ENCODE measurements at regions not wholly inside any gene's neighbourhood (a gene's known extent, or its start where the extent isn't known, plus 50 kb on each side); places are given as distances from the start of the nearest gene placed in this dataset.
A peak's percentile ranks its signal among the peaks of the same experiment; 100 is the strongest.

- no peak overlapping the region for H3K27ac ChIP-seq
- peaks cover 30% of the 10 kb centered on the region for H3K9me3 ChIP-seq (replicated peaks)
- peaks cover 4% of the 10 kb centered on the region for H3K4me1 ChIP-seq
- H3K4me3 ChIP-seq, result no peak overlapping the region
- DNase-seq, result no peak
- H3K36me3 ChIP-seq, result no peaks in the 10 kb centered on the region
- no peaks in the 10 kb centered on the region for H3K27me3 ChIP-seq
Observed at GRCh38 chr9:118630079-118630478, 739.2 kb downstream of the BRINP1 start.

DNA sequence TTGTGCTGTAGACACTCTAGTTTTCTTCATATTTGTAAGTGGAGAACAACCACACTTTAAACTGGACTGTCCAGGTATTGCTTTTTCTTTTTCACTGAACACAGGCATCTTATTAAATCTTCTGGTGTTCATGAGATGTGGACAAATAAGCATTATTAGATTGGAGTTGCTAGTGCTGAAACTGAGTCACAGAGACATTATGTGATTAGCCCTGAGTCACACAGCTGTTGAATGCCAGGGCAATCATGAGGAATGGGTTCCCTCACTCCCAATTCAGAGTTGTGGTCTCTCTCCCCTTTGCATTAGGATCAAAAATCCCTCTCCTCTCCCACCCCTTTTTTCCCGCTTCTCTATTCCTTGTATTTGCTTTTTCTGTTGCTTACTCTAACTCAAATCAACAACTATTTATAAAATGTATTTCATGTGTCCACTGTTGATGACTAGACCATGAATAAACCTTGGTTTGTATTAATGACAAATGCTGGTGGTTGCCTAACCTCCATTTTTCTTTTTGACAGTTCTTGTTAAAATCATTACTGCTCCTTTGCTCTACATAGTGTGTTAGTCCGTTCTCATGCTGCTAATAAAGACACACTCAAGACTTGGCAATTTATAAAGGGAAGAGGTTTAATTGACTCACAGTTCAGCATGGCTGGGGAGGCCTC is 738.2 kb downstream of the BRINP1 start:
- Histone ChIP-seq H3K27ac (no peak overlapping the region), H3K4me1 (peaks cover 12% of the 10 kb centered on the region), H3K27me3 (no peaks in the 10 kb centered on the region), H3K4me3 (no peak overlapping the region), H3K36me3 (no peaks in the 10 kb centered on the region), H3K9me3 (replicated peaks) (peaks cover 26% of the 10 kb centered on the region)
- DNase-seq, result no peak

DNA sequence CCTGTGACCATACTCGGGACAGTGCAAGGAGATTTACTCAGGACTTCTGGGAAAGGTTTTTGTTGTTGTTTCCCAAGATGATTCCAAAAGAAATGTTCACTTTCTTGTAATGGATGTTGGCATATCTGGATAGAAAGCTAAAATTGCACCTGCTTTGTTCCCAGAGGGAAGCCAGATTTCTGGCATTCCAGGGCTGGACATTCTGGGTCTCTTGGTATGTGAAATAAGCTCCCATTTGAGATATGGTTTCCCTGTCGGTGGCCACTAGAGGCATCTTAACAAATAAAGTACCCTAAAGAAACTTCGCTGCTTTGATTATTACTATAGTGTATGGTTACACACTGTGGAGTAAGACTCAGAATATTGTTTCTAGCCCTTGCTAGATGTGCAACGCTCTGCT is 737.3 kb downstream of the BRINP1 start:
- Histone ChIP-seq H3K4me3 (no peak overlapping the region), H3K27me3 (no peaks in the 10 kb centered on the region), H3K36me3 (no peaks in the 10 kb centered on the region), H3K9me3 (replicated peaks) (peaks cover 23% of the 10 kb centered on the region), H3K4me1 (peaks cover 19% of the 10 kb centered on the region), H3K27ac (no peak overlapping the region)
- no peak for DNase-seq

- no peak overlapping the region for H3K4me3 ChIP-seq
- peaks cover 35% of the 10 kb centered on the region for H3K4me1 ChIP-seq
- no peaks in the 10 kb centered on the region for H3K36me3 ChIP-seq
- H3K9me3 ChIP-seq (replicated peaks), result peaks cover 40% of the 10 kb centered on the region
- H3K27ac ChIP-seq, result no peak overlapping the region
- no peaks in the 10 kb centered on the region for H3K27me3 ChIP-seq
- no peak for DNase-seq
Observed at GRCh38 chr9:118635416-118635815, 733.8 kb downstream of the BRINP1 start.

GRCh38 chr9:118637681-118638080 is 731.6 kb downstream of the BRINP1 start:
- Histone ChIP-seq H3K4me3 (no peak overlapping the region), H3K36me3 (no peaks in the 10 kb centered on the region), H3K27me3 (no peaks in the 10 kb centered on the region), H3K9me3 (replicated peaks) (peaks cover 33% of the 10 kb centered on the region), H3K27ac (peak overlapping the region; percentile 76), H3K4me1 (peaks cover 48% of the 10 kb centered on the region)
- peak; percentile 12 to 59 for DNase-seq

- Histone ChIP-seq H3K4me1 (peaks cover 52% of the 10 kb centered on the region), H3K27ac (no peak overlapping the region), H3K9me3 (replicated peaks) (peaks cover 23% of the 10 kb centered on the region), H3K27me3 (no peaks in the 10 kb centered on the region), H3K36me3 (no peaks in the 10 kb centered on the region), H3K4me3 (no peak overlapping the region)
- peak in 1 of 2 experiments; percentile 47 for DNase-seq
Observed at GRCh38 chr9:118640836-118641560, 728.2 kb downstream of the BRINP1 start.

- Histone ChIP-seq H3K27me3 (no peaks in the 10 kb centered on the region), H3K9me3 (replicated peaks) (peaks cover 30% of the 10 kb centered on the region), H3K4me3 (0 out of 2 replicates have a peak overlapping the region, but pooled peaks have one; percentile 1), H3K4me1 (peaks cover 34% of the 10 kb centered on the region), H3K36me3 (no peaks in the 10 kb centered on the region), H3K27ac (peak overlapping the region; percentile 95)
- peak; percentile 96 to 98 for DNase-seq
Observed at GRCh38 chr9:118643118-118643517, 726.1 kb downstream of the BRINP1 start.

DNA sequence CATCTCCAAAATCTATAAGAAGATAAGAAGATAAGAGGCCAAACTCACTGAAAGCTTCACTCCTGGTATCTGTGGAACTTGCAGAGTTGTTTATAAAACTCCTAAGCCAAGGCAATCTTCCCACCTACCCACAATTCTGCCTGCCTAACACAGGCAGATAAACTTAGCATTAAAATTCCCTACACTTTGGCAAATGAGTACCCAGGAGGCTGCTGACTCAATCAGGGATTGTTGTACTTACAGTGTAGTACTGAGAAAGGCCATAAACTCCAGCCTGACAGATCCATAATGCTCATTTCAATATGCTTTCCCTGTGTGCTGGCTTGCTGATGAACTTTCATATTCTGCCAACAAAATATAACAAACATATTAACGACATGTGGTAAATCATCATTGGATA is 725.2 kb downstream of the BRINP1 start:
- Histone ChIP-seq H3K9me3 (replicated peaks) (peaks cover 21% of the 10 kb centered on the region), H3K4me3 (no peak overlapping the region), H3K36me3 (no peaks in the 10 kb centered on the region), H3K4me1 (peaks cover 29% of the 10 kb centered on the region), H3K27ac (peak overlapping the region; percentile 95), H3K27me3 (no peaks in the 10 kb centered on the region)
- DNase-seq, result peak in 1 of 2 experiments; percentile 27

DNA sequence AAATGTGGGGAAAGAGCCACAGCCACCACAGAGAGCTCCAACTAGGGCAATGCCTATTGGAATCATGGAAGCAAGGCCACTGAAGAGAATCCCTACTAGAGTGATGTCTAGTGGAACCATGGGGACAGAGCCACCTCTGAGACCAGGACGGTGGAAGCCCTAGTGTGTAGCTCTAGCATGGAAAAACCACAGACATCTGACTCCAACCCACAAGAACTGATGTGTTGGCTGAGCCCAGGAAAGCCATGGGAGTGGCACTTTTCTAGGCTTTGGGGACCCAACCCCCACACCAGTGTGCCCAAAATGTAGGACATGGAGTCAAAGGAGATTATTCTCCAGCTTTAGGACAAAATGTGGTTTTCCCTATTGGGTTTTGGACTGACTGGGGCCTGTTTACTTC is 721.9 kb downstream of the BRINP1 start:
- Histone ChIP-seq H3K9me3 (replicated peaks) (peaks cover 13% of the 10 kb centered on the region), H3K4me1 (peaks cover 22% of the 10 kb centered on the region), H3K27me3 (no peaks in the 10 kb centered on the region), H3K27ac (no peak overlapping the region), H3K36me3 (no peaks in the 10 kb centered on the region), H3K4me3 (no peak overlapping the region)
- DNase-seq, result no peak

DNA sequence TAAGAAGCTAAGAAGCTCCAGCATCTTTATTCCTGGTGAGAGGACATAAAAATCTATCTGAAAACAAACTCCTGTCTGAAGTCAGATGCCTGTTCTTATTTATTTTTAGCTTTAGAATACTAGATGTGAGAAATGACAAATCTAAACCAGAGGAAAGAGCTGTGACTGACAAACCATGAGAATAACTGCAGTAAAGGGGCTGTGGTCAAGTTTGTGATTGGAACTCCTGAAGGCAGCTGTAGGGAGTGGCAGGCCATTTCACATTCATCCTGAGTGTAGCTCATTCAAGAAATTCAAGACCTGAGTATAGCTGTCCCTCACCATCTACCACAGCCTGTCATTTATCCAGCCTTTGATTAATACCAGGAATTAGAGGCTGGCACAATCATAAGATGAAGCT is 718.8 kb downstream of the BRINP1 start:
- Histone ChIP-seq H3K36me3 (no peaks in the 10 kb centered on the region), H3K9me3 (replicated peaks) (peaks cover 12% of the 10 kb centered on the region), H3K4me1 (peaks cover 12% of the 10 kb centered on the region), H3K27me3 (no peaks in the 10 kb centered on the region), H3K27ac (no peak overlapping the region), H3K4me3 (no peak overlapping the region)
- no peak for DNase-seq

DNA sequence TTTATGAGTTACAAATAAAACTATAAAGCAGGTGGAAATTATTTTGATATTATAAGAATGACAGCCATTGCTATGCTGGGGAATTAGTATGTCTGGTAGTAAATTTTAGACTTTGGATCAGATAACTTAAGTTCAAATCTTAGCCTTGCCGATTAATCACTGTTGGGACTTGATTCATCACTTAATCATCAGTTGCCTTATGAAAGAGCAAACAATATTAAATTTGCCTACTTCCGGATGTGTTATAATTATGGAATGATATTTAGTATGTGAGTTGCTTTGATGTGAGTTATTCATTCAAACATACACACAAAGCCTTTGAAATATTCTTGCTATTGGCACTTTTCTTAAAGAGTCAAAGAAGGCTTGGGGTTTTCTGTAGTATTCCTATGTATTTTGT is 717.7 kb downstream of the BRINP1 start:
- H3K9me3 ChIP-seq (replicated peaks), result peaks cover 2% of the 10 kb centered on the region
- no peak for DNase-seq
- H3K4me1 ChIP-seq, result peaks cover 12% of the 10 kb centered on the region
- H3K27me3 ChIP-seq, result no peaks in the 10 kb centered on the region
- no peaks in the 10 kb centered on the region for H3K36me3 ChIP-seq
- no peak overlapping the region for H3K27ac ChIP-seq
- no peak overlapping the region for H3K4me3 ChIP-seq

DNA sequence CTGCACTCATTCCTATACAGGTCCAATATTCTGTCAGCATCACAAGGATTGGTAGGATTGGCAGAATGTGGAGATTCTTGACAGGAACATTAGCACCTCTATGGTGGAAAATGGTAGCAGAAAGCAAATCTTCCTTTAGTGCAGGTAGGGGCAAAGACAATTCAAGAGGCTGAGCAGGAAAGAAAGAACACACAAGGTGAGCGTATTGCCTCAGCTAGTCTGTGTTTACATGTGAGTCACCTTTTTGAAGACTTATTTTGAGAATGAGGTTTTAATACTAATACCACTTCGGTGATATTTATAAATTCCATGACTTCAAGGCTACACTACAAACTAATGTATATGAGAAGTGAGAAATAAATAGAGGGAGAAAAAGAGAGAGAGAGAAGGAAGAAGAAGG is 717.0 kb downstream of the BRINP1 start:
- no peak for DNase-seq
- Histone ChIP-seq H3K4me3 (no peak overlapping the region), H3K36me3 (no peaks in the 10 kb centered on the region), H3K9me3 (replicated peaks) (no peaks in the 10 kb centered on the region), H3K4me1 (peaks cover 12% of the 10 kb centered on the region), H3K27me3 (no peaks in the 10 kb centered on the region), H3K27ac (no peak overlapping the region)

DNA sequence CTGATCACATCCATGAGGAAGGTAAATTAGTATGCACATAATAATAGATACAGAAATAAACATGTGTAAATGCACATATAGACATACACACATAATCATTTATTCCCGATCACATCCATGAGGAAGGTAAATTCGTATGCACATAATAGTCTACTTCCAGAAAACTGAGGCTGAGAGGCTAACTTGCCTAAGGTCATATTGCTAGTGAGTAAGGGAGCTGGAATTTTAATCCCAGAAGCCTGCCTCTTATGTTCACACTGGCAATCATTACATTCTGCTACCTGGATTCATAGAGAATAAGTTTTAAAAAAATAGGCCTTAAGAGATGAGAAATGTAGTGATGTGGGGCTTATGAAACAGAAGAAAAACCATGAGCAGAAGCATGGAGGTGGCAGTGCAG is 716.3 kb downstream of the BRINP1 start:
- DNase-seq, result peak in 1 of 2 experiments; percentile 43
- no peaks in the 10 kb centered on the region for H3K27me3 ChIP-seq
- H3K4me3 ChIP-seq, result no peak overlapping the region
- no peak overlapping the region for H3K27ac ChIP-seq
- no peaks in the 10 kb centered on the region for H3K9me3 ChIP-seq (replicated peaks)
- peaks cover 12% of the 10 kb centered on the region for H3K4me1 ChIP-seq
- no peaks in the 10 kb centered on the region for H3K36me3 ChIP-seq

DNA sequence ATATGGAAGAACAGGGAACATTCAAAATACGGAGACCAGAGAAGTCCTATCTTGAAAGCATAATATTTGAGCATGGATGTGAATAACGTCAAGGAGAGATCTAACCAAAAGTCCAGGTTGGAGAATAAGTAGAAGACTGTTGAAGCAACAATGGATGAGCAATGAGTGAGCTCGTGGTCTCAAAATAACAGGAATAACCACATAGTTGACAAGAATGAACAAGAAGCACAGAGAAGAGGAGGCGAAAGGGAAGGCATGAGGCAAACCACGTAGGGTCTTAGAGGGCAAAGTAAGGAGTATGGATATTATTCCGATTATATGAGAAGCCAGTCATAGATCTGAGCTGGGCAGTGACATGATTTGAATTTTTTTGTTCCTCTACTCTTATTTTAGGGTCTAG is 710.2 kb downstream of the BRINP1 start:
- H3K4me3 ChIP-seq, result no peak overlapping the region
- H3K27me3 ChIP-seq, result no peaks in the 10 kb centered on the region
- H3K27ac ChIP-seq, result no peak overlapping the region
- H3K4me1 ChIP-seq, result no peaks in the 10 kb centered on the region
- no peaks in the 10 kb centered on the region for H3K9me3 ChIP-seq (replicated peaks)
- no peak for DNase-seq
- H3K36me3 ChIP-seq, result no peaks in the 10 kb centered on the region

DNA sequence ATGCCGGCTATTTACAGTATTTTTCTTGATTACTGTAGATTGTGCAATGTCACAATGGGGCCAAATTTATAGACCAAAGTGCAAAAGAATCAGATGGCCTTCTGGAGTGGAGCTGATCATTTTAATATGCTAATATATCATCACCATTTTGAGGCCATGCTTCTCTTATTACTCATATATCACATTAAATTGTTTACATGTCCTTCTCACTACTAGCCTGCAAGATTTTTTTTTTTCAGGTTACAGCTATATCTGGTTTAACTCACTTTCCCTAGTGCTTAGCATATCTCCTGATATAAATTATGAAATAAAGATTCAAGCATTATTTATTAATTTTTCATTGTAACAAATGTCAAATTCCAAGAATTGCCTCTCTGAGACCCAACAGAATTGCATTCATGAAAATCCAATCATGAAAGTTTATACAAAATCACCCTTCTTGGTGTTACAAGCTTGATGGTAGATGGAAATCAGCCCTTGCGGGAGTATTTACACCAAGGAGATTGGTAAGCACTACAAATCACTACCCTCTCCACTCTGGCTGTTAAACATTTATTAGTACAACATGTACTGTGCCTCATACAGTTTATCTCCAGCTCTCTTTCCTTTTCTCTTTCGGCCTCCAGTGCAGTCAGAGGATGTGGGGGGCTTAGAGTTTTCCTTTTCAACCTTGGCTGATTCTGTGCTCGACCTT is 703.9 kb downstream of the BRINP1 start:
- Histone ChIP-seq H3K4me1 (no peaks in the 10 kb centered on the region), H3K36me3 (no peaks in the 10 kb centered on the region), H3K27me3 (no peaks in the 10 kb centered on the region), H3K4me3 (no peak overlapping the region), H3K27ac (no peak overlapping the region), H3K9me3 (replicated peaks) (no peaks in the 10 kb centered on the region)
- DNase-seq, result no peak
